Caco-2 (cell line): ENCODE measurements at regions not wholly inside any gene's neighbourhood (a gene's known extent, or its start where the extent isn't known, plus 50 kb on each side); places are given as distances from the start of the nearest gene placed in this dataset.

Source experiments
- BruUV-seq: library from RNA; stranded (reverse); fragments of 400-500 nt; replicated peaks from 2 replicates; lab custom pipeline; 2021; lab: Mats Ljungman, UMichigan
- CTCF ChIA-PET: fragments of 300-600 bp; sonication (Branson Sonifier 250); formaldehyde crosslinking; loops from one replicate; lab custom pipeline; 2022; ENCODE audit warnings: antibody characterized with exemption; lab: Charles Lee
- POLR2A ChIA-PET: fragments of 300-600 bp; sonication (Branson Sonifier 250); formaldehyde crosslinking; loops from one replicate; lab custom pipeline; 2022; ENCODE audit warnings: antibody characterized with exemption; lab: Charles Lee
- DNase-seq, 2 experiments: peaks; one replicate each; pipeline versions ENCODE4 v3.0.0 to v3.0.0-alpha.2; 2020 to 2022
- H3K27me3 ChIP-seq: replicated peaks from 2 replicates; pipeline ENCODE4 v1.6.0; 2011; ENCODE audit warnings: low read length; ENCODE audit not compliant: control insufficient read depth, insufficient read depth
- H3K36me3 ChIP-seq: 2 replicates; pipeline ENCODE4 v1.5.1; 2011; ENCODE audit warnings: low read length; ENCODE audit not compliant: control insufficient read depth, insufficient read depth
- H3K4me1 ChIP-seq: fragments of 250-450 bp; sonication (Bioruptor Pico); 2 replicates; pipeline ENCODE4 v1.5.1; 2020; ENCODE audit warnings: mild to moderate bottlenecking
- H3K4me3 ChIP-seq: 2 replicates; pipeline ENCODE4 v1.5.1; 2011; ENCODE audit warnings: low read depth, mild to moderate bottlenecking, control low read depth, low read length
- H3K9me3 ChIP-seq: fragments of 250-450 bp; sonication (Bioruptor Pico); 2 replicates; pipeline ENCODE4 v1.5.1; 2020; ENCODE audit warnings: mild to moderate bottlenecking, moderate library complexity
- H3K27ac Mint-ChIP-seq: one replicate; pipeline ENCODE4 v1.8.0; 2022; ENCODE audit warnings: mixed read lengths; ENCODE audit not compliant: unreplicated experiment
- H3K27me3 Mint-ChIP-seq: one replicate; pipeline ENCODE4 v1.8.0; 2022; ENCODE audit warnings: mixed read lengths; ENCODE audit not compliant: insufficient read depth, unreplicated experiment
- H3K36me3 Mint-ChIP-seq: one replicate; pipeline ENCODE4 v1.8.0; 2022; ENCODE audit warnings: mild to moderate bottlenecking, mixed read lengths; ENCODE audit not compliant: insufficient read depth, unreplicated experiment
- H3K4me1 Mint-ChIP-seq: one replicate; pipeline ENCODE4 v1.8.0; 2022; ENCODE audit warnings: low read depth, mixed read lengths; ENCODE audit not compliant: unreplicated experiment
- H3K4me3 Mint-ChIP-seq: one replicate; pipeline ENCODE4 v1.8.0; 2022; ENCODE audit warnings: mild to moderate bottlenecking, moderate library complexity, mixed read lengths; ENCODE audit not compliant: unreplicated experiment
- H3K9me3 Mint-ChIP-seq: one replicate; pipeline ENCODE4 v1.8.0; 2022; ENCODE audit warnings: mixed read lengths; ENCODE audit not compliant: unreplicated experiment
- CTCF ChIP-seq, 2 experiments: fragments of 200-600 bp in 1 of 2; IDR thresholded peaks; 1 replicate in 1 of 2; 2 replicates in 1 of 2; pipeline versions ENCODE4 v1.5.1 to v1.8.0; 2011 to 2022; ENCODE audit warnings: antibody characterized with exemption in 1 of 2, control low read depth in 1 of 2, inconsistent platforms in 1 of 2, low read depth in 1 of 2, low read length in 1 of 2, mild to moderate bottlenecking in 1 of 2, moderate library complexity in 1 of 2; ENCODE audit not compliant: insufficient read depth in 1 of 2, severe bottlenecking in 1 of 2, unreplicated experiment in 1 of 2
- intact Hi-C: fragments of 100-400 bp; cut with micrococcal nuclease; formaldehyde crosslinking; loops from one replicate; pipeline ENCODE4 v1.10.0; 2022; ENCODE audit not compliant: unreplicated experiment

GRCh38 chr13:63024458-63024857 lies 1608.8 kb upstream of the PCDH20 start:
- ChIA-PET CTCF (no interaction called here), POLR2A (no interaction called here)
- no peaks in the 10 kb centered on the region for H3K9me3 ChIP-seq
- no peak overlapping the region for H3K27ac Mint-ChIP-seq
- H3K4me3 ChIP-seq: no peak overlapping the region
- H3K4me1 Mint-ChIP-seq: no peaks in the 10 kb centered on the region
- no peaks in the 10 kb centered on the region for H3K27me3 ChIP-seq
- no peak for DNase-seq
- no peaks in the 10 kb centered on the region for H3K27me3 Mint-ChIP-seq
- intact Hi-C loops: no loop called here
- no peak for TF ChIP-seq CTCF (IDR thresholded peaks at IDR 0.05; ENCODE audit: insufficient read depth in 1 of 2, low read depth in 1 of 2, low read length in 1 of 2, severe bottlenecking in 1 of 2, unreplicated experiment in 1 of 2)
- BruUV-seq: no TSS peak
- H3K4me1 ChIP-seq: no peaks in the 10 kb centered on the region
- H3K4me3 Mint-ChIP-seq: no peak overlapping the region
- H3K9me3 Mint-ChIP-seq: no peaks in the 10 kb centered on the region
- H3K36me3 Mint-ChIP-seq: no peaks in the 10 kb centered on the region
- no peaks in the 10 kb centered on the region for H3K36me3 ChIP-seq

GRCh38 chr13:63011996-63012395 lies 1596.3 kb upstream of the PCDH20 start:
- no TSS peak for BruUV-seq
- intact Hi-C loops: no loop called here
- CTCF ChIA-PET: no interaction called here
- no peaks in the 10 kb centered on the region for H3K4me1 ChIP-seq
- Mint-ChIP-seq H3K4me3 (no peak overlapping the region), H3K4me1 (no peaks in the 10 kb centered on the region), H3K36me3 (no peaks in the 10 kb centered on the region), H3K27ac (no peak overlapping the region), H3K9me3 (peaks cover 46% of the 10 kb centered on the region), H3K27me3 (no peaks in the 10 kb centered on the region)
- POLR2A ChIA-PET: no interaction called here
- H3K4me3 ChIP-seq: no peak overlapping the region
- no peaks in the 10 kb centered on the region for H3K27me3 ChIP-seq
- no peak for DNase-seq
- H3K9me3 ChIP-seq: peaks cover 5% of the 10 kb centered on the region; the same call in 1 of the 2 replicates
- no peaks in the 10 kb centered on the region for H3K36me3 ChIP-seq
- TF ChIP-seq CTCF (IDR thresholded peaks at IDR 0.05; ENCODE audit: insufficient read depth in 1 of 2, low read depth in 1 of 2, low read length in 1 of 2, severe bottlenecking in 1 of 2, unreplicated experiment in 1 of 2): no peak

GRCh38 chr13:63010072-63010658 lies 1594.5 kb upstream of the PCDH20 start:
- peaks cover 5% of the 10 kb centered on the region; the same call in 1 of the 2 replicates for H3K9me3 ChIP-seq
- H3K27me3 Mint-ChIP-seq: no peaks in the 10 kb centered on the region
- BruUV-seq: no TSS peak

More at GRCh38 chr13:63010072-63010658, 1594.5 kb upstream of the PCDH20 start:
- ChIA-PET POLR2A (no interaction called here), CTCF (no interaction called here)
- no peaks in the 10 kb centered on the region for H3K27me3 ChIP-seq
- DNase-seq: peak in 1 of 2 experiments; percentile 9
- H3K36me3 ChIP-seq: no peaks in the 10 kb centered on the region
- no peak overlapping the region for H3K4me3 Mint-ChIP-seq
- H3K9me3 Mint-ChIP-seq: peaks cover 50% of the 10 kb centered on the region
- H3K36me3 Mint-ChIP-seq: no peaks in the 10 kb centered on the region
- no peaks in the 10 kb centered on the region for H3K4me1 Mint-ChIP-seq
- no peak overlapping the region for H3K4me3 ChIP-seq
- no peaks in the 10 kb centered on the region for H3K4me1 ChIP-seq
- intact Hi-C loops: no loop called here
- no peak for TF ChIP-seq CTCF (IDR thresholded peaks at IDR 0.05; ENCODE audit: insufficient read depth in 1 of 2, low read depth in 1 of 2, low read length in 1 of 2, severe bottlenecking in 1 of 2, unreplicated experiment in 1 of 2)
- no peak overlapping the region for H3K27ac Mint-ChIP-seq
